NOMO-1 (cell line): ENCODE measurements at regions not wholly inside any gene's neighbourhood (a gene's known extent, or its start where the extent isn't known, plus 50 kb on each side); places are given as distances from the start of the nearest gene placed in this dataset.

Source experiments
- DNase-seq, 2 experiments: peaks; one replicate each; lab custom pipeline; 2025; ENCODE audit not compliant: unreplicated experiment in 2 of 2; lab: John Stamatoyannopoulos, UW

GRCh38 chr1:230517326-230517725 lies 91.2 kb upstream of the PGBD5 start:
- DNase-seq = no peak

- DNase-seq = no peak
Measured at GRCh38 chr1:230516889-230517288, 90.8 kb upstream of the PGBD5 start.

- DNase-seq = no peak
Measured at GRCh38 chr1:230515451-230516145, 89.5 kb upstream of the PGBD5 start.

DNA sequence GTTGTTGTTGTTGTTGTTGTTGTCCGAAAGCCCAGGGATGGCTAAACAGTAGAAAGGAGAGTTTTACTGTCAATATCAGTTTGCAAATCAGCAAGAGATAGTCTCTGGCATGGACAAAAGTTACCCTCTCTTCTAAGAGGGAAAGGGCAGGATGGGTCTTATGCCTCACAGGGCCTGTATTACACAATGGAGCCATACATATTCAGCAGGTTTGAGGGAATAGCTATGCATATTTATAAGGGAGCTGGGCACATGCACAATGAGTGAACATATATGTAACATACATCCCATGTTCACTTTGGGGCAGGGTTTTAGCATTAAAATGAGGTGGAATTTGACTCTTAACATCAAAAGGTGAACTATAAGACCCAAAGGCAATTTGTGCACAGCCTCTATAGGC lies 84.4 kb upstream of the PGBD5 start:
- DNase-seq = no peak

GRCh38 chr1:230509281-230509977 lies 83.3 kb upstream of the PGBD5 start:
- DNase-seq = peak; percentile 55 to 74

GRCh38 chr1:230507666-230508402 lies 81.7 kb upstream of the PGBD5 start:
- no peak for DNase-seq

- no peak for DNase-seq
Measured at GRCh38 chr1:230507236-230507635, 81.1 kb upstream of the PGBD5 start.

DNA sequence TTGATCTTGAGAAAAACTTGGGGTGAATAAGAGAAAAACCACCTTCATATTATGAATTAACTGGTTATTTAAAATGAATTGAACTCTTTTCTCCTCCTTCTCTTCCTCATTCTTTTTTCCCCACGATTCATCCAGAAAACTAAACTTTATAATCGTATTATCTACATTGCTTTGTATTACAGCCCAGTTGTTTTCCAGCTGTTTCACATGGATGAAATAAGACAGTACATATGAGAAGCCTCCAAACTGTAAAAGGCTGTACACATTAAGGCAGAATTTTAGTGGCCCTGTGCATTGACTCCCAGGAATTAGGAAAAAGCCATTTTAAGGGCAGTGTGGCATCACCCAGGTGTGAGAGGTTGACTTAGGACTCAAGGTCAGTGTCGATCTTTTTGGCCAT lies 80.3 kb upstream of the PGBD5 start:
- no peak for DNase-seq

GRCh38 chr1:230504310-230504709 lies 78.2 kb upstream of the PGBD5 start:
- no peak for DNase-seq

DNA sequence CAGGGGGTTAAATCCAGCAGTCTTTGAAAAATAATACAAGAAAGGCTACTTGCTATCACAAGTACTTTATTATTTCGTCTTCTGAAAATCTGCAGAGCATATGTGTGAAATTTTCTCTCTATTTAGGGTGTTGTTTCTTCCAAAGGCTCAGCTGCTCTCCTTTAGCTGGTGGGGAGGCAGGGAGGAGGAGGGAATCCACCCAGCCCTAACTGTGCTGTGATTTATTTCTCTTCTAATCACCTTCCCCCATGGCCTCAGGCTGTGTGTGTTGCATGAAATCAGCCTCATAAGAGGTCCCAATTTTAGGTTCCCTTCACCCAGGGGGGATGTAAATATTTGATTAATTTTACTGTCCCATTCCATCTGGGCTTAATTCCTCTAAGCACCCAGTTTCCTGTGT lies 77.6 kb upstream of the PGBD5 start:
- no peak for DNase-seq

DNA sequence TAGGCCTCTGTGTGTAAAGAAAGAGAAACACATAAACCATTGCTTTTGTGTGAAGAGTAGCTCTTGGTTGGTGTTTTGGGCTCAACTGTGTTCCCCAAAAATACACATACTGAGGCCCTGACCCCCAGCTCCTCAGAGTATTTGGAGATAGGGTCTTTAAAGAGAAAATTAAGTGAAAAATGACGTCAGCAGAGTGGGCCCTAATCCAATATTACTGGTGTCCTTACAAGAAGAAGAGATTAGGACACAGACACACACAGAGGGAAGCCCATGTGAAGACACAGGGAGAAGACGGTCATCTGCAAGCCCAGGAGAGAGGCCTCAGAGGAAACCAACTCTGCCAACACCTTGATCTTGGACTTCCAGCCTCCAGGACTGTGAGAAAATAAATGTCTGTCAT lies 76.9 kb upstream of the PGBD5 start:
- DNase-seq = no peak

GRCh38 chr1:230502306-230502705 lies 76.2 kb upstream of the PGBD5 start:
- DNase-seq = no peak

- no peak for DNase-seq
Measured at GRCh38 chr1:230501849-230502248, 75.7 kb upstream of the PGBD5 start.

GRCh38 chr1:230501242-230501641 lies 75.1 kb upstream of the PGBD5 start:
- DNase-seq = no peak

GRCh38 chr1:230500063-230500462 lies 73.9 kb upstream of the PGBD5 start:
- DNase-seq = no peak

DNA sequence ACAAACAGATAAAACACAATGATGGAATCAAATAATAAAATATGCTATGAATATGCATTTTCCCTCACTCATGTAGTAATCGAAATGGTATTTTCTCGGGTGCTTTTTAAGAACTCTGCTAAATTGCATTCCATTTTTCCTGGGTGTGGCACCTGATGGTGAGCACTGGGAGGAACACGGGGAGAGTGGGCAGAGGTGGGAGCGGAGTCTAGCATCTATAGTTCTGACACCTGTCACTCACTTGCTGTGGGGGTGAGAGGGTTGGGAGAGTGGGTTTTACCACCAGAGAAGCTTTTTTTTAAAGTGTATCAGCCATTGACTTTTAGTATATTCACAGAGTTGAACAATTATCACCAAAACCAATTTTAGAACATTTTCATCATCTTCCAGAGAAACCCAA lies 73.4 kb upstream of the PGBD5 start:
- no peak for DNase-seq

DNA sequence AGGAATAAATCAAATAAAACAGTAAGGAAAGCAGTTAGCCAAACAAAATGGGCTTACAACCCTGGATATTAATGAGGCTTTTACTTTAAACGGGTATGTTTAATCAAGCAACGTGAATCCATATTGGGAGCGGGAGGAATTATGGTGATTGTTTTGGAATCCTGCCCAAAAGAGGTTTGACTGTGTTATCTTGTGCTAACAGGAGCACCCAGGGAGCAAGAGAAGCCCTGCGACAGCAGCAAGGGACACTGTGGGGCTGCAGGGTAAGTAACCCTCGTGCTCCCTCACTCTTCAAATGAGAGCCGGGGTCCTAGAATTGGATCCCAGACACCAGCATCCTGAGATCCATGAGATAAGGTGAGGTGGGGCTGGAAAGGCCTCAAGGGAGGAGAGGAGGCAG lies 72.6 kb upstream of the PGBD5 start:
- no peak for DNase-seq

GRCh38 chr1:230496451-230496850 lies 70.3 kb upstream of the PGBD5 start:
- no peak for DNase-seq

GRCh38 chr1:230495891-230496385 lies 69.8 kb upstream of the PGBD5 start:
- no peak for DNase-seq

- DNase-seq = no peak
Measured at GRCh38 chr1:230495076-230495475, 68.9 kb upstream of the PGBD5 start.

GRCh38 chr1:230494514-230494913 lies 68.4 kb upstream of the PGBD5 start:
- DNase-seq = no peak

DNA sequence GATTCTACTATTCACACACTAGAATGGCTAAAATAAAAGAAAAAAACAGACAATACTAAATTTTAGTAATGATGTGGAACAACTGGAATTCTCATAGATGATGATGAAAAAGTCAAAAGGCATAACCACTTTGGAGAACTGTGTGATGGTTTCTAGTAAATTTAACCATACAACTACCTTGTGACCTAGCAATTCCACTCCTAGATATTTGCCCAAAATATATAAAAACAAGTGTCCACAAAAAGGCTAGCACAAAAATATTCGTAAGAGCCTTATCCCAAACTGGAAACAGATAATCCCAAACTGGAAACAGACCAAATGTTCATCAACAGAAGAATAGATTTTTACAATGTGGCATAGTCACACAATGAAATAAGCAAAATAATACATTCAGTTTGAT lies 67.9 kb upstream of the PGBD5 start:
- no peak for DNase-seq
